AG04450 (cell line): ENCODE measurements at regions not wholly inside any gene's neighbourhood (a gene's known extent, or its start where the extent isn't known, plus 50 kb on each side); places are given as distances from the start of the nearest gene placed in this dataset.

Experiments used
- CTCF ChIA-PET: fragments of 300-600, 350-600 bp; formaldehyde crosslinking; extraction: SDS; loops from one replicate; lab custom pipeline; 2022; ENCODE audit warnings: antibody characterized with exemption, inconsistent platforms; lab: Charles Lee
- POLR2A ChIA-PET: fragments of 350-600 bp; formaldehyde crosslinking; extraction: SDS; loops from one replicate; lab custom pipeline; 2021; ENCODE audit warnings: antibody characterized with exemption, inconsistent platforms; lab: Yijun Ruan, JAX
- DNase-seq: peaks from one replicate; pipeline ENCODE4 v3.0.0-alpha.2; 2011; ENCODE audit warnings: low read depth, low spot score
- H3K27ac ChIP-seq: one replicate; pipeline ENCODE4 v1.5.1; 2012; ENCODE audit warnings: low read depth, low read length, control low read depth
- H3K27me3 ChIP-seq: one replicate; pipeline ENCODE4 v1.6.0; 2012; ENCODE audit warnings: low read length; ENCODE audit not compliant: control insufficient read depth, insufficient read depth
- H3K4me3 ChIP-seq: 2 replicates; pipeline ENCODE4 v1.5.1; 2011; ENCODE audit warnings: mild to moderate bottlenecking, low read depth, low read length, control low read depth
- H3K9me3 ChIP-seq: 2 replicates; pipeline ENCODE4 v1.5.1; 2012; ENCODE audit warnings: low read length; ENCODE audit not compliant: control insufficient read depth, insufficient read depth
- CTCF ChIP-seq: IDR thresholded peaks from 2 replicates; pipeline ENCODE4 v1.5.1; 2011; ENCODE audit warnings: low read depth, low read length, control low read depth, inconsistent platforms

DNA sequence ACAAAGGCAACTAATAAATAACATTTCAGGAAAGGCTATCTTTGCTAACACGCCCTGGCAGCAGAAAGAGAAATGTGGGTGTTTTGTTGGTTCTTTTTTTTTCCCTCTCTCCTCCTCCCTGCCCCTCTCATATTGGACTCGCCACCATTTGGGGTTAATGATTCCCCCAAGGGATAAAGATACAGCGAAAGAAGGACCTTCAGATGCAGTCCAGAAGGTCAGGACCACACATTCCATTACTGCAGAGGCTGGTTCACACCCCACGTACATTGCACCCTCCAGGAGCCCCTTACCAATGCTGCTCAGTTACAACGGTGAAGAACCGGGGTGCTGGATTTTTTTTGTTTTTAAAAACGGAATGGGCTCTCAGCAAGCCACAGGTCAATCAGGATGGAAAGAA, 156.9 kb upstream of the TIAM1 start:
- no peak overlapping the region for H3K27ac ChIP-seq
- CTCF ChIA-PET = no interaction called here
- no peak for DNase-seq
- peaks cover 3% of the 10 kb centered on the region; the same call in 1 of the 2 replicates for H3K9me3 ChIP-seq
- no peak overlapping the region for H3K4me3 ChIP-seq
- no peak for TF ChIP-seq CTCF
- no peaks in the 10 kb centered on the region for H3K27me3 ChIP-seq
- POLR2A ChIA-PET = no interaction called here

DNA sequence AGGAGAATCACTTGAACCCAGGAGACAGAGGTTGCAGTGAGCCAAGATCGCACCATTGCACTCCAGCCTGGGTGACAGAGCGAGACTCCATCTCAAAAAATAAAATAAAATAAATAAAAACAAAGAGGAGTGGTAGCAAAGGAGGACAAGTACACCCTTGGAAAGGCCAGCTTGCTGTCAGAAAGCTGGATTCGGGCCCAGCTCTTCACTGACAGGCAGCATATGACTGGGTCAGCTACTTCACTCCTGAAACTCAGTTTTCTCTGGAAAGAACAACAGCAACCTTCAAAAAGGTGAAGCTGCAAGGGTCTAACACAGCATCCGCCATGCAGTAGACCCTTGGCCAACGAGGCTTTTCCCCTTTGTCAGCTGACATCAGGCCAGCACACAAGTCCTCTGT, 156.0 kb upstream of the TIAM1 start:
- CTCF ChIA-PET = no interaction called here

DNA sequence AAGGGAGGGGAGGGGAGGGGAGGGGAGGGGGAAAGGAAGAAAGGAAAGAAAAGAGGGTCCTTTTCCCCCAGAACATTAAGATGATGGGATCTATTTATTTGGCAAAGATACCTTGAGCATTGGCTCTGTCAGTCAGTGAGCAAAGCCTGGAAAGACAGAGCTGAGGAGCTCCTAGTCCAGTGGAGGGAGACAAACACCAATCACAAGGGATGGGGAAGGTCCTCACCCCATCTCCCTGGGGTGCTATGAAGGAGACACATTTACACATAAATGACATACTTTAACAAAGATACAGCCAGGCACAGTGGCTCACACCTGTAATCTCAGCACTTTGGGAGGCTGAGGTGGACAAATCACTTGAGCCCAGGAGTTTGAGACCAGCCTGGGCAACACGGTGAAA, 154.9 kb upstream of the TIAM1 start:
- no peak for DNase-seq
- no peak overlapping the region for H3K27ac ChIP-seq
- TF ChIP-seq CTCF = no peak
- ChIA-PET CTCF (interaction anchor here (0.7 kb wide), 1 partner anchor 53 kb away, joined by 3 read pairs; no protein-coding TSS in a partner anchor), POLR2A (no interaction called here)
- no peaks in the 10 kb centered on the region for H3K27me3 ChIP-seq
- no peaks in the 10 kb centered on the region; the same call in 1 of the 2 replicates for H3K9me3 ChIP-seq
- no peak overlapping the region for H3K4me3 ChIP-seq

More for the DNA sequence above, 156.0 kb upstream of the TIAM1 start:
- Histone ChIP-seq H3K4me3 (no peak overlapping the region), H3K27ac (no peak overlapping the region), H3K27me3 (no peaks in the 10 kb centered on the region), H3K9me3 (no peaks in the 10 kb centered on the region; the same call in 1 of the 2 replicates)
- DNase-seq = no peak
- TF ChIP-seq CTCF = no peak
- POLR2A ChIA-PET = no interaction called here

- TF ChIP-seq CTCF = no peak
- ChIA-PET POLR2A (no interaction called here), CTCF (no interaction called here)
- H3K27me3 ChIP-seq = no peaks in the 10 kb centered on the region
- H3K4me3 ChIP-seq = no peak overlapping the region
- no peak overlapping the region for H3K27ac ChIP-seq
- no peak for DNase-seq
- no peaks in the 10 kb centered on the region; the same call in 1 of the 2 replicates for H3K9me3 ChIP-seq
These were observed 153.9 kb upstream of the TIAM1 start for GRCh38 chr21:31497914-31498313.

DNA sequence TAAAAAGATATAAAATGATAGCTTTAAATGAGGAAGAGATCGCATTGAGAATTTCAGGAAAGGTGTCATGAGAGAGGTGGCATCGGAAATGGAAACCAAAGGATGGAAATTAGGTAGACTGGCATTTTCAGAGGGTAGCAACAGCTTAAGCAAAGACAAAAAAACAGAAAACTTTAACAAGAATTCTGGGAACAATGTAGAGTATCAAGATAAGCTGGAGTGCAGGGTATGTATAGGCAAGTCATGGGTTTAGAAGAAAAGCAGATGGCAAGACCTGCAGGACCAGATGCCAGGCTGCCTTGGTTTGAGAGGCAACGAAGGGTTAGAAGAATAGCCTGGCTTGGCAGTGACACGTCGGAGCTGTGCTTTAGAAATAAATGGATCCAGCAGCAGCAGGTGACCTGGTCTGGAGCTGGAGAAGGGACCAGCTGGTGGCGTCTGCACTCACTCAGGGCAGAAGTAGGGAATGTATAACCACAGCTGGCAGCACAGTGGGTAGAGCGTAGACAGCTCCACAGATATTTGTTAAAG, 149.4 kb upstream of the TIAM1 start:
- POLR2A ChIA-PET = no interaction called here
- DNase-seq = no peak

More for the DNA sequence above, 149.4 kb upstream of the TIAM1 start:
- no peak for TF ChIP-seq CTCF
- H3K4me3 ChIP-seq = no peak overlapping the region
- no peaks in the 10 kb centered on the region; the same call in none of the 2 replicates for H3K9me3 ChIP-seq
- no peaks in the 10 kb centered on the region for H3K27me3 ChIP-seq
- H3K27ac ChIP-seq = no peak overlapping the region
- CTCF ChIA-PET = interaction anchor here (0.6 to 1.6 kb wide), 2 partner anchors 88 to 313 kb away, joined by 3 to 4 read pairs; no protein-coding TSS in a partner anchor
